Fibroblast of lung (primary cell): ENCODE measurements at regions not wholly inside any gene's neighbourhood (a gene's known extent, or its start where the extent isn't known, plus 50 kb on each side); places are given as distances from the start of the nearest gene placed in this dataset.

Experiments
- CTCF ChIP-seq, 2 donors: IDR thresholded peaks in 1 of 2; conservative IDR thresholded peaks in 1 of 2; 1 replicate in 1 of 2; 2 replicates in 1 of 2; pipeline ENCODE4 v1.5.1; 2011 to 2012; ENCODE audit warnings: low read length in 2 of 2, control low read depth in 1 of 2, inconsistent platforms in 1 of 2, low read depth in 1 of 2, mild to moderate bottlenecking in 1 of 2
- EZH2 ChIP-seq: IDR thresholded peaks from 2 replicates; pipeline ENCODE4 v1.5.1; 2012; ENCODE audit warnings: low read length, control low read depth, mild to moderate bottlenecking; ENCODE audit errors: missing control alignments

GRCh38 chr7:155194382-155195140 is 103.1 kb upstream of the INSIG1 start:
- no peak for TF ChIP-seq CTCF (conservative IDR thresholded peaks at IDR 0.05 in 1 of 2, IDR thresholded peaks at IDR 0.05 in 1 of 2; ENCODE audit: low read depth in 1 of 2, low read length in 2 of 2)
- TF ChIP-seq EZH2: no peak
